CD14-positive monocyte (primary cell): ENCODE measurements at regions not wholly inside any gene's neighbourhood (a gene's known extent, or its start where the extent isn't known, plus 50 kb on each side); places are given as distances from the start of the nearest gene placed in this dataset.

Experiments used
- DNase-seq, 3 donors: peaks; one replicate each; pipeline ENCODE4 v3.0.0-alpha.2; 2011 to 2022
- H2AFZ ChIP-seq: 2 replicates; pipeline ENCODE4 v1.6.0; 2012; ENCODE audit warnings: mild to moderate bottlenecking, low read depth, low read length, inconsistent platforms; ENCODE audit not compliant: insufficient read depth, poor library complexity, severe bottlenecking
- H3K27ac ChIP-seq, 2 donors: 1 replicate in 1 of 2; 2 replicates in 1 of 2; pipeline ENCODE4 v1.5.1; 2012 to 2013; ENCODE audit warnings: low read length in 2 of 2, control low read depth in 1 of 2, inconsistent platforms in 1 of 2, low read depth in 1 of 2, mild to moderate bottlenecking in 1 of 2
- H3K27me3 ChIP-seq, 2 donors: one replicate each; pipeline versions ENCODE4 v1.6.0 to v1.6.1; 2011 to 2013; ENCODE audit warnings: low read length in 2 of 2; ENCODE audit not compliant: control insufficient read depth in 2 of 2, insufficient read depth in 2 of 2
- H3K36me3 ChIP-seq, 2 donors: replicated peaks in 1 of 2; 1 replicate in 1 of 2; 2 replicates in 1 of 2; pipeline versions ENCODE4 v1.5.1 to v1.6.1; 2012 to 2013; ENCODE audit warnings: low read length in 2 of 2, control low read depth in 1 of 2, inconsistent platforms in 1 of 2, mild to moderate bottlenecking in 1 of 2; ENCODE audit not compliant: insufficient read depth in 2 of 2, control insufficient read depth in 1 of 2
- H3K4me1 ChIP-seq, 2 donors: 1 replicate in 1 of 2; 2 replicates in 1 of 2; pipeline versions ENCODE4 v1.5.1 to v1.6.1; 2012 to 2013; ENCODE audit warnings: low read length in 2 of 2, control low read depth in 1 of 2, inconsistent platforms in 1 of 2, mild to moderate bottlenecking in 1 of 2, moderate library complexity in 1 of 2; ENCODE audit not compliant: insufficient read depth in 2 of 2, control insufficient read depth in 1 of 2
- H3K4me2 ChIP-seq: replicated peaks from 2 replicates; pipeline ENCODE3; 2012; ENCODE audit warnings: low read length, moderate library complexity, mild to moderate bottlenecking; ENCODE audit not compliant: poor library complexity, severe bottlenecking; ENCODE audit errors: extremely low read depth
- H3K4me3 ChIP-seq, 3 experiments: fragments of 200-600 bp in 1 of 3; sonication (generic) in 1 of 3; replicated peaks in 1 of 3; 1 replicate in 2 of 3; 2 replicates in 1 of 3; pipeline ENCODE4 v1.5.1; 2011 to 2013; ENCODE audit warnings: low read length in 3 of 3, mild to moderate bottlenecking in 3 of 3, control low read depth in 2 of 3, low read depth in 2 of 3, inconsistent platforms in 1 of 3, moderate library complexity in 1 of 3
- H3K79me2 ChIP-seq: 2 replicates; pipeline ENCODE4 v1.6.0; 2012; ENCODE audit warnings: mild to moderate bottlenecking, control low read depth, inconsistent platforms, low read length, moderate library complexity; ENCODE audit not compliant: insufficient read depth
- H3K9ac ChIP-seq: 2 replicates; pipeline ENCODE4 v1.6.0; 2017; ENCODE audit warnings: low read length, mild to moderate bottlenecking; ENCODE audit not compliant: insufficient read depth, poor library complexity, severe bottlenecking
- H3K9me3 ChIP-seq, 2 donors: replicated peaks in 1 of 2; 1 replicate in 1 of 2; 2 replicates in 1 of 2; pipeline versions ENCODE4 v1.5.1 to v1.6.1; 2012 to 2013; ENCODE audit warnings: low read length in 2 of 2, control low read depth in 1 of 2; ENCODE audit not compliant: control insufficient read depth in 1 of 2, insufficient read depth in 1 of 2
- H4K20me1 ChIP-seq: 2 replicates; pipeline ENCODE4 v1.6.0; 2012; ENCODE audit warnings: mild to moderate bottlenecking, low read length, control low read depth, moderate library complexity; ENCODE audit not compliant: insufficient read depth
- H3K27ac Mint-ChIP-seq, 7 donors: one replicate each; pipeline ENCODE4 v1.8.0; 2020; ENCODE audit warnings: mild to moderate bottlenecking in 7 of 7, mixed read lengths in 7 of 7, moderate library complexity in 6 of 7, inconsistent platforms in 2 of 7
- H3K27me3 Mint-ChIP-seq, 3 donors: one replicate each; pipeline ENCODE4 v1.8.0; 2021 to 2022; ENCODE audit warnings: low read depth in 3 of 3, mild to moderate bottlenecking in 3 of 3, mixed read lengths in 3 of 3, moderate library complexity in 3 of 3, inconsistent platforms in 1 of 3
- H3K36me3 Mint-ChIP-seq, 2 donors: one replicate each; pipeline ENCODE4 v1.8.0; 2020; ENCODE audit warnings: mixed read lengths in 2 of 2, inconsistent platforms in 1 of 2, mild to moderate bottlenecking in 1 of 2
- H3K4me1 Mint-ChIP-seq: one replicate; pipeline ENCODE4 v1.8.0; 2020; ENCODE audit warnings: mild to moderate bottlenecking, mixed read lengths
- H3K4me3 Mint-ChIP-seq, 2 donors: one replicate each; pipeline ENCODE4 v1.8.0; 2020; ENCODE audit warnings: mild to moderate bottlenecking in 2 of 2, mixed read lengths in 2 of 2, moderate library complexity in 1 of 2
- H3K9me3 Mint-ChIP-seq, 7 donors: one replicate each; pipeline ENCODE4 v1.8.0; 2020 to 2022; ENCODE audit warnings: mixed read lengths in 7 of 7, mild to moderate bottlenecking in 6 of 7, moderate library complexity in 6 of 7, inconsistent platforms in 2 of 7
- WGBS: methylation state at CpG from one replicate; pipeline ENCODE4 v1.1.5; 2013; ENCODE audit warnings: missing lambda C conversion rate; ENCODE audit not compliant: insufficient coverage; 5-methylcytosine and 5-hydroxymethylcytosine counted together
- intact Hi-C, 2 donors: fragments of 100-400 bp; cut with micrococcal nuclease; formaldehyde crosslinking; loops; one replicate each; pipeline versions ENCODE4 v1.15.0 to v1.15.1; 2023
- TF ChIP-seq, protein P1 (sequence below): fragments of 200-600 bp; IDR thresholded peaks from one replicate; pipeline ENCODE4 v1.8.0; 2022; ENCODE audit warnings: antibody characterized with exemption, mild to moderate bottlenecking

GRCh38 chr20:41960166-41960565, 342.0 kb upstream of the CHD6 start:
- no peak overlapping the region for H2AFZ ChIP-seq
- no peak overlapping the region for H3K4me3 Mint-ChIP-seq
- H3K27ac ChIP-seq, result no peak overlapping the region
- no peak overlapping the region for H3K4me3 ChIP-seq
- no peaks in the 10 kb centered on the region for H3K36me3 ChIP-seq
- no peaks in the 10 kb centered on the region for H3K4me1 ChIP-seq
- H3K9me3 ChIP-seq, result no peaks in the 10 kb centered on the region
- H3K9ac ChIP-seq, result no peak overlapping the region
- H3K27me3 Mint-ChIP-seq, result peaks cover 1 to 3% (median 2%) of the 10 kb centered on the region in 3 donors
- no peaks in the 10 kb centered on the region for H4K20me1 ChIP-seq
- no peak overlapping the region for H3K4me2 ChIP-seq
- 80% methylated on average over 6 of the region's 7 CpGs for WGBS
- H3K79me2 ChIP-seq, result no peaks in the 10 kb centered on the region
- TF ChIP-seq, protein P1, sequence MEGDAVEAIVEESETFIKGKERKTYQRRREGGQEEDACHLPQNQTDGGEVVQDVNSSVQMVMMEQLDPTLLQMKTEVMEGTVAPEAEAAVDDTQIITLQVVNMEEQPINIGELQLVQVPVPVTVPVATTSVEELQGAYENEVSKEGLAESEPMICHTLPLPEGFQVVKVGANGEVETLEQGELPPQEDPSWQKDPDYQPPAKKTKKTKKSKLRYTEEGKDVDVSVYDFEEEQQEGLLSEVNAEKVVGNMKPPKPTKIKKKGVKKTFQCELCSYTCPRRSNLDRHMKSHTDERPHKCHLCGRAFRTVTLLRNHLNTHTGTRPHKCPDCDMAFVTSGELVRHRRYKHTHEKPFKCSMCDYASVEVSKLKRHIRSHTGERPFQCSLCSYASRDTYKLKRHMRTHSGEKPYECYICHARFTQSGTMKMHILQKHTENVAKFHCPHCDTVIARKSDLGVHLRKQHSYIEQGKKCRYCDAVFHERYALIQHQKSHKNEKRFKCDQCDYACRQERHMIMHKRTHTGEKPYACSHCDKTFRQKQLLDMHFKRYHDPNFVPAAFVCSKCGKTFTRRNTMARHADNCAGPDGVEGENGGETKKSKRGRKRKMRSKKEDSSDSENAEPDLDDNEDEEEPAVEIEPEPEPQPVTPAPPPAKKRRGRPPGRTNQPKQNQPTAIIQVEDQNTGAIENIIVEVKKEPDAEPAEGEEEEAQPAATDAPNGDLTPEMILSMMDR, result no peak
- intact Hi-C loops, result no loop called here
- H3K4me1 Mint-ChIP-seq, result no peaks in the 10 kb centered on the region
- H3K36me3 Mint-ChIP-seq, result no peaks in the 10 kb centered on the region
- H3K27me3 ChIP-seq, result no peaks in the 10 kb centered on the region
- DNase-seq, result no peak
- no peak overlapping the region for H3K27ac Mint-ChIP-seq
- H3K9me3 Mint-ChIP-seq, result peaks cover 0 to 3% (median 2%) of the 10 kb centered on the region in 7 donors

- no peak overlapping the region for H3K9ac ChIP-seq
- no peaks in the 10 kb centered on the region for H4K20me1 ChIP-seq
- WGBS, result no CpG with 5 or more reads among the region's 1 CpG
- Mint-ChIP-seq H3K27me3 (peaks cover 1 to 4% (median 2%) of the 10 kb centered on the region in 3 donors), H3K36me3 (no peaks in the 10 kb centered on the region), H3K4me3 (no peak overlapping the region), H3K27ac (no peak overlapping the region), H3K4me1 (no peaks in the 10 kb centered on the region), H3K9me3 (peaks cover 0 to 3% (median 2%) of the 10 kb centered on the region in 7 donors)
- H3K9me3 ChIP-seq, result no peaks in the 10 kb centered on the region
- no peak overlapping the region for H3K27ac ChIP-seq
- no peaks in the 10 kb centered on the region for H3K27me3 ChIP-seq
- no peak for DNase-seq
- H3K4me2 ChIP-seq, result no peak overlapping the region
- H2AFZ ChIP-seq, result no peak overlapping the region
- H3K79me2 ChIP-seq, result no peaks in the 10 kb centered on the region
- H3K4me1 ChIP-seq, result no peaks in the 10 kb centered on the region
- no peaks in the 10 kb centered on the region for H3K36me3 ChIP-seq
- TF ChIP-seq, protein P1, result no peak
- H3K4me3 ChIP-seq, result no peak overlapping the region
- intact Hi-C loops, result loop anchor here in 1 of 2 donors (5.0 kb wide), 1 partner anchor 1229 kb away; the partner anchor contains the start of gene PTPRT
Measured at GRCh38 chr20:41958391-41958790, 340.2 kb upstream of the CHD6 start.
